NCI-H1105 treated with DMSO at 0.1 percent for 48 hours (cell line): ENCODE measurements at regions not wholly inside any gene's neighbourhood (a gene's known extent, or its start where the extent isn't known, plus 50 kb on each side); places are given as distances from the start of the nearest gene placed in this dataset.
"Not testable (repeated sequence)": the region's sequence is repeated elsewhere in the genome, so short reads cannot be mapped to it uniquely, and the experiment has no call there.

ENCODE experiments used
- DNase-seq: peaks from one replicate; lab custom pipeline; 2025; lab: John Stamatoyannopoulos, UW

DNA sequence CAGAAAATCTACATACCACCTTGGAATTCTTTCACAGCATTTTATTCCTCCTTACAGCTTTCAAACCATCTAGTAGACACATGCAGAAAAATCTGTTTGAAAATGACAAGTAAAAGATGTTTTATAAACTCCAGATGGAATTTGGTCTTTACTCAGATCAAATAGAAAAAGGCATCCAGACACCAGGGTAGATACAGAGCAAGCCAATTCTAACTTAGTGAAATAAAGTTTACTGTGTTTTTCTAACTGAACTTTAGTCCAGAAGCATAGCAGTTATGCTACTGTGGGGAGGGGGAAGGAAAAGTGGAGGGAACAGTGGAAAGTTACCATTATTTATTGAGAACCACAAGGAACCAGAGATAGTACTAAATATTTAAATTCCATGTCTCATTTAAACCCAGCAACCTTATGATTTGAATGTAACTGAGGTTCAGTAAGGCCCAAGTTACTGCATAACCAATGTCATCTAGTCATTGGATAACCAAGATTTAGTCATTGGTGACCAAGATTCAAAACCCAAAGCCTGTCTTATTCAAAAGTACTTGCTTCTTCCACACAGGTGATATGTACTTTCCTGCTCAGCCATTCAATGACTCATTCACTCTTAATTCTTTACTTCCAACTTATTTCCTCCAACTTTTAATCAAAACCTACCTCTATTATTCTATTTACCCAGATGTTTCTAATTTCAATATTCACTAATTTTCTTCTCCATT, 57.7 kb downstream of the RAD51AP2 start:
- DNase-seq: no peak

DNA sequence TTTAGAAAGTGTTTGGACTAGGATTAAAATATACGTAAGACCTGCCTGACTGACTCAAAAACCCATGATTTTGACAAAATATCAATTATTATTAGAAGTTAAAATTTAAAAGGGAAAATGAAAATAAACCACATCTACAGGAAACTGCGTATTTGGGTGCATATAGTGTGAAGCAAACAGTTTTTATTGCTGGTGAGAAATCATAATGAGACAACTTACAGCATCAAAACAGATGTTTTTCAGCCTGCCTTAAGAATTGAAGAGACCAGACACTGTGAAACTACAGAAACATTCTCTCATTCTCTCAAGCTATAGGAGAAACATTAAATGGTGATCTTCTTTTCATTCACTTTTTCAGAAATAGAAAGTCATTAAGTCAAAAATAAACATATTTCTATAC, 62.9 kb downstream of the RAD51AP2 start:
- DNase-seq: no peak

- DNase-seq: not testable (repeated sequence)
These were observed 72.0 kb downstream of the RAD51AP2 start for GRCh38 chr2:17446191-17446590.

- DNase-seq: no peak
These were observed 72.5 kb downstream of the RAD51AP2 start for GRCh38 chr2:17445744-17446143.

DNA sequence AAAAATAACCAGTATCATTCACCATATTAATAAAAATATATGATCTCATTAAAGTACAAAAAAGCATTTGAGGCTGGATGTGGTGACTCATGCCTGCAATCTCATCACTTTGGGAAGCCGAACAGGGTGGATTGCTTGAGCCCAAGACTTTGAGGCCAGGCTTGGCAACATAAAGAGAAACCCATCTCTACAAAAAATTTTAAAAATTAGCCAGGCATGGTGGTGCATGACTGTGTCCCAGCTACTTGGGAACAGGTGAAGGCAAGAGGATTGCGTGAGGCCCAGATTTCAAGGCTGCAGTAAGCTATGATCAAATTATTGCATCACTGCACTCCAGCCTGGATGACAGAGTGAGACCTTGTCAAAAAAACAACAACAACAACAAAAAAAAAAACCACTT, 75.9 kb downstream of the RAD51AP2 start:
- DNase-seq: no peak

DNA sequence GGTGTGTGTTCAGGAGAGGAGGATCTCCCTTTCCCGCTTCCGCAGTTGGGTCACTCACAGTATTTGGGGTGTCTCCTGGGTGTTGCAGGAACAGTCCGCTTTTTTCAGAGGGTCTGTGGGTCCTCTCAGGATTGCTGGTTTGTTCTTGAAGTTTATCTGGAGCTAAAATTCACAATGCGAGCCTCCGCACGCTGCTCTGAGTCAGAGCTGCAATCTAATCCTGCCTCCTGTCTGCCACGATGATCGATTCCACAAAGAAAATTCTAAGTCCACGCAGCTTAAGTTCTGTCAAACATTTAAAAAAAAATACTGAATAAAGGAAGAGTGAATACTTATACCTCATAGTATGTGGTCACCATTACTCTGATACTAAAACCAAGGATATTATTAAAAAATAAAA, 76.5 kb downstream of the RAD51AP2 start:
- DNase-seq: no peak

GRCh38 chr2:17441055-17441771, 77.0 kb downstream of the RAD51AP2 start:
- DNase-seq: no peak

DNA sequence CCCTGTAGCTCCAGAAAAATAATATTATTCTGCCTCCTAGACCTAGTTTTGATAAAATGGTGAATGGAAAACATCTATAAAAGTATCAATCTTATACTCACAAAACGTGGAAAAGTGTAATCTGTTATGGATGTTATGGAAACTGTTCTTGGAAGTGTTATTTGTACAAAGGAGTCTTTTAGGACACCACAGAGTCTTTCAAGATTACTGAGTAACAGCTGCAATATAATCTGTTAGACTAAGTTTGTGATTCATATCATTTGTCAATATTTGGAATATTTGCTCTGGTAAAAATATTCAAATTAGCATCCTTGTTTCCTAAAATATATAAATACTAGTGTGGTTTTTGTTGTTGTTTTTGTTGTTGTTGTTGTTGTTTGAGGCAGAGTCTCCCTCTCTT, 87.9 kb downstream of the RAD51AP2 start:
- no peak for DNase-seq

DNA sequence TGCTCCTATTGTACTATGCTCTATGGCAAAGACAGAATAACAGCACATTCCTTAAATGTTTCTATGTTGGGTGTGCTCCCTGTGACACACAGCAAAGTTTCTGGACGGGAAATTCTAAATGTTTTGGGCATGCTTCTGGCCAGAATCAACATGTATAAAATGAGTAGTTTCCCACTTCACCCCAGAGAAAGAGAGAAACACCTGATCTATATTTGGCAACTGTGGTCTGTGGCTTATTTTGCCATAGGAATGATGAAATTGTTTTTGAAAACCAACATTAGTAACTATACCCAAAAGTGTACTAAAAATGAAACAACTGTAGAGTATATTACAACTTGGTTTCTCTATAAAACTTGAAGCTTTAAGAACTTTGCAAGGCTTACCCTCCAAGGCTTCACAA, 89.1 kb downstream of the RAD51AP2 start:
- no peak for DNase-seq

- DNase-seq: no peak
These were observed 90.8 kb downstream of the RAD51AP2 start for GRCh38 chr2:17427401-17427800.

DNA sequence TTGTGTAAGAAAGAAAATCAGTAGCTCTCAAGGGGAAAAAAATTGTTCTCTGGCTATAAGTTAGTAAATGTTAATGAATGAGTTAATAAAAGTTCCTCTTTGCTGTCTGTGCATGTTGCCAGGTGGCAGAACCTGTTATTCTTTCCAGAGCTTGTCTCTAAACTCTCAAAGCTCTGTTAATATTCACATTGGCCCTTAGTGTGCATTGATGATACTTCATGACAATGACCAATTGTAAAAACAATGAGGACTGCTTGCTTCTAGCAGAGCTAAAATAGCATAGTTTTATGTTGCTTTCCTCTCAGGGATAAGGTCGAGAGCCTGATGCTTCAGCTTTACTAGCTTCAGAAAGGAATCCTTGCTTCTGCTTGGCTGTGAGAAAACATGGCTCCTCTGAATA, 91.5 kb downstream of the RAD51AP2 start:
- no peak for DNase-seq

DNA sequence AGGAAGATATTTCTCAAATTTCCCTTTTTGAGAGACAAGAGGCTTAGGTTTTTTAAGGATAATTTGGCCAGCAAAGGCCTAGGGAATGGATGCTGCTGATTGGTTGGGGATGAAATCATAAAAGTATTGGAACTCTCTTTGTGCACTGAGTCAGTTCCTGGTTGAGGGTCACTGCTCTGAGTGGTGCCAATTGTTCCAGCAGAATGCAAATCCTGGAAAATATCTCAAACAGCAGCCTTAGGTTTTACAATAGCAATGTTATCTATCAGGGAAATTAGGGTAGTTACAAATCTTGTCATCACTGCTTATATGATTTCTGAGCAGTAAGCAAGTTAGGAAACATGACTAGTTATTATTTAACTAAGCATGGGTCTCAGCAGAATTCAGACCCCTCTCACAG, 96.2 kb downstream of the RAD51AP2 start:
- no peak for DNase-seq

DNA sequence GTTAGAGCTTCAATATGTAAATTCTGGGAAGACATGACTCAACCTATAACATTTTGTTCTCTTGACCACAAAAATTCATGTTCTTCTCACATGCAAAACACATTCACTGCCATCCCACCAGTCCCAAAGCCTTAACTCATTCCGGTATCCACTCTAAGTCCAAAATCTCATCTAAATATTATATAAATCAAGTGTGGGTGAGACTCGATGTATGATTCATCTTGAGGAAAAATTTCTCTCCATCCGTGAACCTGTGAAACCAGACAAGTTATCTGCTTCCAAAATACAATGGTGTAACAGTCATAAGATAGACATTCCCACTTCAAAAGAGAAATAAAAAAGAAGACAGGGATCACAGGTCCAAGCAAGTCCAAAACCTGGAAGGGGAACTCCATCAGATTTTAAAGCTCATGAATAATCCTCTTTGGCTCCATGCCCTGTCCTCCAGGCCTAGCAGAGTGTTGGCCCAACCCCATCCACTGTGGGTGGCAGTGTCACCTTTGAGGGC, 101.3 kb downstream of the RAD51AP2 start:
- no peak for DNase-seq

DNA sequence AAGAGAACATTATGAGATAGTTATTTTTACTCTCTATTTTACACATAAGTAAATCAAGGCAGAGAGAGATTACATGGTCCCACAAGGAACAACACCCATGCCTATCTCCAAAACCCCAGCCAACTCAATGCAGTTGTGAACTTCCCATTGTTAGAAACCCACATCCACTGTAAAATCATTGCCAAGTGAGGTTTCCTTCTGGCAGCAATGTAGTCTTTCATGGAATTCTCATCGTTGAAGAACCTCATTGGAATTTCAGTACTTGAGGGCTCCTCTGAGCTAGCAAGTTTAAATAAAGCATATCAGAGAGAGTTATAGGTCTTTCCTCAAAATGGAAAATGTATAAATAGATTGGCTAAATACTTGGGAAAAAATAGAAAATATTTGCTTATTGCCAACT, 105.2 kb downstream of the RAD51AP2 start:
- no peak for DNase-seq

DNA sequence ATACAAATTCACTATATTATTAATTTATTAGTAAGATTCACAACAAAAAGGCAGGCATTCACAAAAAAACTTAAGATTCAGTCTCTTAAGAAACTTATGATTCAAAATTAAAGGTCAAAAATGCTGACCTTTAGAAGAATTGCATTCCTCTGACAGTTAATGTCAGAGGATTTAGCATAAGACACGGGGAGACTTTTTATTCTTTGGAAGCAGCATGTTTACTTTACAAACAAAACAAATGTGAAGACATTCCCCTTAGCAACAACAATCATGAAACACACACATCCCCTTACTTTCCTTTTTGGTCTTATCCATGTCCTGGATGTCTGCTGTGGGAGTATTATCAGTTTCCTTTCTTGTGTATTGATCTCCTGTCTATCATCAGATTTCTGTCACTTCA, 117.1 kb downstream of the RAD51AP2 start:
- DNase-seq: no peak

- DNase-seq: no peak
These were observed 119.5 kb downstream of the RAD51AP2 start for GRCh38 chr2:17398770-17399169.

- no peak for DNase-seq
These were observed 129.4 kb downstream of the RAD51AP2 start for GRCh38 chr2:17388798-17389197.

DNA sequence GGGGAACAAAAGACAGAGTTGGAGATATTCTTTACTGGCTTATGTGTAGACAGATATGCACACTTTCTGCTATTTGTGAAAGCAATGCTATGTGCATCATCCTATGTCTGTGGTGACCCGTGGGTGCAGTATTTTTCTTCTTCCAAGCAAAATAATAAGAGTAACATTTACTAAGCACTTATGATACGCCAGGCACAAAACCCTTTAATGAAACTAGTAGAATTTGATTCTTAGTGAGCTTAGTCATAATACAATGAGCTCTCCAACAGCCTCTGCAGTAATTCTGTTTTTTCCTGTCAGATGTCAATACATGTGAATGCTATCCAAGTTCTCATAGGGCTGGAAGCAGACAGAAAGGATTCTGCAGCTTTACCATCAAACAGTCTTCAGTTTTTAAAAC, 130.6 kb downstream of the RAD51AP2 start:
- no peak for DNase-seq

DNA sequence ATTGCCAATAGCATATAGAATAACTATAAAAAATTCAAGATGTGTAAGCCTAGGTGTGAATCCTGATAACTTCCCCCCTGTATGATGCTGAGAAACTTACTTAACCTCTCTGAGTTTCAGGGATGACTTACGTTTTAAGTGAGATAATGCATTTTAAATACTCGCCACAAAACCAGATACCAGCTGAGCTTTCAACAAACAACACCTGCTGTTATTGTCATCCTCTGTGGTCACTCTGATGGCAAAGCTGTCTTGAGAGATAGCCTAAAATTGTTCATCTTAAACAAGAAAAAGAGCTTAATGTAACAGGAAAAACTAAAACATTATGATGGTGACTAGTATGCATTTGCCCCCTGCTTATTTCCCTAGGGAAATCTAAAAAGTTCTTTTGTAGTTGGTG, 131.5 kb downstream of the RAD51AP2 start:
- no peak for DNase-seq

- no peak for DNase-seq
These were observed 138.2 kb downstream of the RAD51AP2 start for GRCh38 chr2:17380003-17380402.

GRCh38 chr2:17375262-17375661, 143.0 kb downstream of the RAD51AP2 start:
- no peak for DNase-seq

GRCh38 chr2:17373741-17374140, 144.5 kb downstream of the RAD51AP2 start:
- DNase-seq: no peak

DNA sequence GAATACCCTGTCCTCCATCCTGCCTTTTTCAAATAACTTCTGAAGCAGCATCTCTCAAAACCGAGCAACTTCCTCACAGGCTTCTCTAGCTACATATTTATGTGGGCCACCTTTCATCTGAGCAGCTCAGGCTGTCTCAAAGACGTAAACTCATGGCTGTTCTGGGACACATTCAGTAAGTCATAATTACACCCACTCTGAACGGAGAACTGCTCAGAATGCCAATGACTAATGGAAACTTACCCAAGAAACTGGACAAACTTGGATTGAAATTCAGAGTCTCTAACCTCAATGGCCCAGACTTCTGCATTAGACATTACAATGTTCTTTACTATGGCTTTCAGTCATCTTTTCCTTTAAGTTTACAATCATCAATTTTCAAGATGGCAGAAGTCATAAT, 145.2 kb downstream of the RAD51AP2 start:
- DNase-seq: no peak

DNA sequence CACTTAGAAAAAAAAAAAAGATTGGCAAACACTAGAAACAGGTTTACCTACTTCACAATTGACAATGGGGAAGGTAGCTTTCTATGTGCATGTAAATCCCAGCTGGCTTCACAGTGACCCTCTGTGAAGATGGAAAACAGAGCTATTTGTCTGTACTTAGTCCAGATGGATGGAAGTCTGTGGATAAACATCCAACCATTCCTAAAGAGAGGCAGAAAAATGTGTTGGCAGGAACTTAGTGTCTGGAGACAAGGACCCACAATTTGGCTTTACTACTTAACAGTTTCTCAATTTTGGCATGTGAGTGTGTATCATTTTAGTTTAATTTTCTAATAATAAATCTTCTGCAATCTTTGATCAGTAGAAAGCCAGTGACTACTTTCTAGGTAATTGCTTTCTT, 154.4 kb downstream of the RAD51AP2 start:
- peak; percentile 7 for DNase-seq
